ENCODE measurements at regions not wholly inside any gene's neighbourhood (a gene's known extent, or its start where the extent isn't known, plus 50 kb on each side); places are given as distances from the start of the nearest gene placed in this dataset.
"Not testable (repeated sequence)": the region's sequence is repeated elsewhere in the genome, so short reads cannot be mapped to it uniquely, and the experiment has no call there.

DNA sequence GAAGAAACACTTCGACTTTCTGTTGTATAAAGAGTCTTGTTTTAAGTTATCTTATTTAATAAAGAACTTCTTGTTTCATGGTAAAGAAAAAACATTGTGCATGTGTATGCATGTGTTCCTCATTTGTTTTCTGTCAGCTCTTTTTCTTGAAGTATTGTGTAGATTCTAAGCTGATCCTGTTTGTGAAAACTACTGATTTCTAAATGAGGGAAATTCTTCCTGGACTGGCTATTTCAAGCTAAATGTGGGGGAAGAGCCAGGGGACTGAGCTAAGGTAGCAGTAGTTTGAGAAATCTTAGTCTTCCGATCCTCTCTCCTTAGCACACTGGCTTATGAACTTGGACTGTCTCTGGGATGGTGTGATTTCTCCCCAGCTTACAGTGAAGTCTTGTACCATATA lies 56.4 kb upstream of the RBMS1 start:
- no peak for DNase-seq (ENCODE audit: low read depth)

DNA sequence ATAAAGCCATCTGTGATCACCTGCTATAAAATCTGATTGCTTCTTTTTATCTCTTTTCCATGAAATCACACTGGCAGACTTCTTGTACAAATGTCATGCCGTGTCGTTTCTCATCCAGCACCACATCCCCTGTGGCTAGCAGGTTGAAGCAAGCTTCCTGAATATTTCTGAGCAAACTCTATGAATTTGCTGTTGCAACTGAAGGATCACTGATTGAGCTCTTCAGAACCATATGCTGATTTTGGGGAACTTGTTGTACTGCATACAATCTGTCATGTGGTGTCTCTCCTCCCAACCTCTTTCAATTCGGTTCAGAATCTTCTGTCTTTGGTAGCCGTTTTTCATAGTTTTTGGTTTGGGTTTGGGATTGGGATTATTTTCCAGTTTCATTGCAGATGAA lies 57.7 kb upstream of the RBMS1 start:
- DNase-seq (ENCODE audit: low read depth): no peak

DNA sequence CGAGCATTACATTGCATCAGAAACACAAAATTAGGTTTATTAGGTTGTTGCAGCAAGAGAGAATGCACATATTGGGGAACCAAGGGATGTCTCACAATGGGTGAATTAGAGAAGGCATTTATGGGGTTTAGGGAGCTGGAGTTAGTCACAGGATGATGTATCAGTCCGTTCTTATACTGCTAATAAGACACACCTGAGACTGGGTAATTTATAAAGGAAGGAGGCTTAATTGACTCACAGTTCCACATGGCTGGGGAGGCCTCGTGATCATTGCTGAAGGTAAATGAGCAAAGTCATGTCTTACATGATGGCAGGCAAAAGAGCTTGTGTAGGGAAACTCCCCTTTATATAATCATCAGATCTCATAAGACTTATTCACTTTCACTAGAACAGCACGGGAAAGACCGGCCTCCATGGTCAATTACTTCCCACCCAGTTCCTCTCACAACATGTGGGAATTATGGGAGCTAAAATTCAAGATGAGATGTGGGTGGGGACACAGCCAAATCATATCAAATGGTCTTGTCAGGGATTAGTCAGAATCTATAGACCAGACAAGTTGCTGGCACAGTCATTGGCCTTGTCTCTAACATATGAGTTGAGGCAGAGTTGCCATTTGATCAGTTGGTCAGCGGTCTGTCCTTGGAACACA lies 61.9 kb upstream of the RBMS1 start:
- DNase-seq (ENCODE audit: low read depth): no peak

DNA sequence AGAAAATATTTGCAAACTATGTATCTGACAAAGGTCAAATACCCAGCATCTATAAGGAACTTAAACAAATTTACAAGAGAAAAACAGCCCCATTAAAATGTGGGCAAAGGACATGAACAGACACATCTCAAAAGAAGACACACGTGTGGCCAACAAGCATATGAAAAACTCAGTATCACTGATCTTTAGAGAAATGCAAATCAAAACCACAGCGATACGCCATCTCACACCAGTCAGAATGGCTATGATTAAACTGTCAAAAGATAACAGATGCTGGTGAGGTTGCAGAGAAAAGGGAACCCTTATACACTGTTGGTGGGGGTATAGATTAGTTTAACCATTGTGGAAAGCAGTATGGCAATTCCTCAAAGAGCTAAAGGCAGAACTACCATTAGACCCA lies 64.3 kb upstream of the RBMS1 start:
- DNase-seq (ENCODE audit: low read depth): no peak

DNA sequence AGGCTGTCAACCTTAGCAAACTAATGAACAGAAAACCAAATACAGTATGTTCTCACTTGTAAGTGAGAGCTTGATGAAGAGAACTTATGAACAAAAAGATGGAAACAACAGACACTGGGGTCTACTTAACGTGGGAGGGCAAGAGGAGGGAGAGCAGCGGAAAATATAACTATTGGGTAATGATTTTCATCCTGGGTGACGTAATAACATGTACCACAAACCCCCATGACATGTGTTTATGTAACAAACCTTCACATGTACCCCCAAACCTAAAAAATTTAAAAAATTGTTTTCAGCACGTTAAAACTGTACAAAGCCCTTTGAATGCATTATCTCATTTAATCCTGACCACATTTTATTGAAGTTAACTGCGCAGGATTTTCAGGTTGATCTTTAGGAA lies 64.9 kb upstream of the RBMS1 start:
- DNase-seq (ENCODE audit: low read depth): no peak

DNA sequence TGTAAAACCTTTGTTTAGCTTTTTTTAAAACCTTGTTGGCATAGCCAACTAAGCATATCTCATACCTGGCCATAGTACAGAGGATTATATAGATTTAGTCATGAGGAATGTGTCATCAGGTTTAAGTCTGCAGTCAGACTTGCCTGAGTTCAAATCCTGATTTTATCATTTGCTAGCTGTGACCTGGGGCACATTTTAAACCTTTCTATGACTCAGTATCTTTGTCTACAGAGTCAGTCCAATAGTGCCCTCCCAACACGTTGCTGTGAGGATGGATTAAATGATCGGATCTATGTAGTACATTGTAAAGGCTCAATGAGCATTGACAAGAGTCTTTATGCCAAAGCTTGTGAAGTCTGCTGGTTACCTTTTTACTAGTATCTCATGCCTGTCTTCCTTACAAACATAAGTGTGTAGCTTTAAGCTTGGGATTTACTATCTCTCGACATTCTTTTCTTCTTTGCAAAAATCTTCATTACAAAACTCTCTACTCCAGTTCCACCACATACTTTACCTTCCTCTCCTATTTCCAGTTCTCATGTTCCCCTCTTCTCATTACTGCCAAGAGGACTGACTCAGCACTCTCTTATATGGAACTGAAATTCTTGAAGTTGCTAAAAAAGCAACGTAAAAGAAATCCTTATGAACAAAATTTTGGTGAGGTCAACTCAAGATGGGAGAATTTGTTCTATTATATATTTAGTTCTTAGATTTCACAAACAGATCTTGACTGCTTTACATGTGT lies 68.1 kb upstream of the RBMS1 start:
- no peak for DNase-seq (ENCODE audit: low read depth)

DNA sequence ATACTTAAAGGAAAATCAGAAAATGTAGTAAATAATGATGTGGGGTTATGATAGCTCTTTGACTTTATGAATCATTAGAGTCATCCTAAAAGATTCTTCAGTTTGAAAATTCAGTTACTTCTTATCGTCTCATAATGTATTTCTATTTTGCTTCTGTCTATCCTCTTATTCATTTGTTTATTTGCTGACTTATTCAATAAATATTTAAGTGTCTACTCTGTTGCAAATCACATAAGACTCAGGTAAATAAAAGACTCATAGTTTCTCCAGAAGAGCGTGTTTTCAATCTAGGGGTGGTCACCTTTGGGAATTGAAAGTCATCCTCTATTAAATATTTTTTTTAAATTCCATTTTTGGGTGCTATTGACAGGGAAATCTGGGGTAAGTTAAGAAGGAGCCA lies 69.1 kb upstream of the RBMS1 start:
- no peak for DNase-seq (ENCODE audit: low read depth)

DNA sequence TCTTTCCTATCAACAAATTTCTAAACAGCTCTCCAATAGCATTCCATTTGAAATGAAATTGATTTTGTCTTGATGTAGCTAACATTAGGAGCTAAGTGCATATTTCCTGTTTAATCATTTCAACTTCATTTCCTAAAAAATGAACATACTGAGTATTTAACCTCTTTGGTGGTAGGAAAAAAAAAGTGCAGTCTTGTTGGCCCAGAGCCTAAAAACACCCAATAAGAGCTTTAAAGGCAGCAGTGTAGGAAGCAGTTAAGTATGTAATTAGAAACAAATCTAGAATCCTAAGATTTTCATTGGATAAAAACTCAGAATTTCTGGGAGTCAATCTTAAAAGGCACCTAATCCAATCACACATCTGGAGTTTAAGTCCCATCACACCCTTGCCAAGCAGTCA lies 71.0 kb upstream of the RBMS1 start:
- DNase-seq (ENCODE audit: low read depth): no peak

DNA sequence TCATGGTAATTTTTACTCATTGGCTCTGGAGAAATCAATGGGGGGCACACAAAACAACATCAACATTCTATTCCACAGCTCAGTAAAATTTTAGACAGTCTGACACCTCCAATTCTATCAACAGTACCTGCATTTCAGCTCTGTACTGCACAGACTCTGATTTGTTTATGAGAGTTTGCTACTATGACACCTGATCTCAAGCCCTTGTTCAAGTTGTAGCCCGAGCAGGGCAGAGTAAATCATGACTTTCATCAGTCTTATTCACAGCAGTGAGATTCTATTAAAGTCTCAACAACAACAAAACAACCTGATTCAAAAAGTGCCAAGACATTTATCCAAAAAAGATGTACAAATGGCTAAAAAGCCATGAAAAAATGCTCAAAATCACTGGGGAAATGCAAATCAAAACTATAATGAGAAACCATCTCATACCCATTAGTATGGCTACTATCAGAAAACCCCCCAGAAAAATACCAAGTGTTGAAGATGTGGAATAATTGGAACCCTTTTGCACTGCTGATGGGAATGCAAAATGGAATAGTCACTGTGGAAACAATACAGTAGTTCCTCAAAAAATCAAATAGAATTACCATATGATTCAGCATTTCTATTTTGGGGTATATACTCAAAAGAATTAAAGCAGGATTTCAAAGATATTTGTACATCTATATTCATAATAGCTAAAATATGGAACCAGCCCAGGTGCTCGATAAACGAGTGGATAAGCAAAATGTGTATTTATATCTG lies 71.7 kb upstream of the RBMS1 start:
- no peak for DNase-seq (ENCODE audit: low read depth)

DNA sequence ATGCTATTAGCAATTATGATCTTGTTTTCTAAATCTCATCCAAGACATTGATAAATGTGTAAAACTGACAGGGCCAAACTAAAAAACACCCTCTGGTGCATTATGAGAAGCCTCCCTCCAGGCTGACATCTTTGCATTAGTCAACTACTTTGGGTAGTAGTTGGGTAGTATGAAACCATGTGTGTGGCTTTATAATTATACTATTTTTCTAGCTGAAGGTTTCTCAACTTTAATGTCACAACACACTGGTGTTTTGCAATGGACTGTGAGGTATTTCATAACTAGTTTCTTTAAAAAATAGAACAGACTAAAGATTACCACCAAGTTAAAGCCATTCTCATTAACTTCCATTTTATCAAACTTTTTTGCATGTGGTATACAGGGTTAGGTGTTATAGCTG lies 73.1 kb upstream of the RBMS1 start:
- peak; percentile 56 for DNase-seq (ENCODE audit: low read depth)

DNA sequence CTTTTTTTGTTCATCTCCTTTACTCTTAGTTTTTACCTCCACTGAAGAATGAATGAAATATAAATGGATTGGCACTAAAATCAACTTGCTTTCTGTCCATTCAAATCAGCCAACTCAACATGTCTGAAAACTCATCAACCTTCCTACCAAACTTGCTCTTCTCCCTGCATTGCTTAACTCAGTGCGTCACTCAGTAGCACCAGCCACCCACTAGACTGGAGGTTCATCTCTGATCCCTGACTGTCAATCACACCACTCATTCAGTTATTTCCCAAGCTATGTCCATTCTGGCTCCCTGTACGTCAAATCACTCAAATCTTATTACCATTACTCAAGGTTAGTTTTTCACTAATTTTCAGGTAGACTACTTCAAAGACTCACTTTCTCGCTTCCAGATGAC lies 75.2 kb upstream of the RBMS1 start:
- DNase-seq (ENCODE audit: low read depth): no peak

DNA sequence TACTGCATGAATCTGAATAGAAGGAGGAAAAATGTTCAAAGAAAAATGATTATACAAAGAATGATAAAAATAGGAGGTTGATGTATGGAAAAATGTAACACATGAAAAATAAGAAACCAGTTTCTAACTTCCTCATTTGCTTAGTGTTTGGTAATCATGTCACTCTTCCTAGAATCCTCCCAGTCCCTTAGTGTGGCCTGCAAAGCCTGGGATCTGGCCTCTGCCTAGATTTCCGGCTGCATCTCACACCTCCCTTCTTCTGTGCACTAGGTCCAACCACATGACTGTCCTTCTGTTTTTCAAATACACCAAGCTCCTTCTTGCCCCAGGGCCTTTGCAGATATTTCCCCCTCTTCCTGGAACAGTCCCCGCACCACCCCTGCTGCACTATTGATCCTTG lies 76.8 kb upstream of the RBMS1 start:
- DNase-seq (ENCODE audit: low read depth): no peak

DNA sequence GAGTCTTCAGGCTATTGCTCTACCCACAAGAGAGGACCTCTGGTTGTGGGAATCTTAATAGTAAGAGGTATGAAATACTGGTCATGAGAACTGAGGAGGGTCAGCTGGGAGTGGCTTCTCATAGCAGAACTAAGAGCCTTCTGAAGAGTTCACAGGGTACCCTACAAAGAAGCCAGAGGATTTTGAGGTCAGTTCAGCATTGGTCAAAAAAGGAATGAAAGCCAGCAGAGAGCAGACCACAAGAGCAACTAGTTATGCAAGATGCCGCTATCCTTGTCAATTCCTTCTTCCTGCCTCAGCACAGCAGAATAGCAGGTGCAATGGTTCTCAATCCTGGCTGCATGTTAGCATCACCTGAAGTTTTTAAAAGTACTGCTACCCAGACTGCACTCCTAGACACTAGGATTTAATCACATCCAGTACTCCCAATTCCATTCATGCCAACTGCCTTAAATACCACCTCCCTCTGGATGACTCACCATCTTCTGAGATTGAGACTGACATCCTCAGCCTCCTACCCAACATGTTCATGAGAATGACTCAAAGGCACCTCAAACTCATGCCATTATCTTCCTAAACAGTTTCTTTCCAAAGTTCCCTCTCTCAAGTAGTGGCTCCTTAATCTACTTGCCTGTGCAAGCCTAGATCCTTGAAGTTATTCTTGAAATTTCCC lies 81.0 kb upstream of the RBMS1 start:
- peak; percentile 71 for DNase-seq (ENCODE audit: low read depth)

DNA sequence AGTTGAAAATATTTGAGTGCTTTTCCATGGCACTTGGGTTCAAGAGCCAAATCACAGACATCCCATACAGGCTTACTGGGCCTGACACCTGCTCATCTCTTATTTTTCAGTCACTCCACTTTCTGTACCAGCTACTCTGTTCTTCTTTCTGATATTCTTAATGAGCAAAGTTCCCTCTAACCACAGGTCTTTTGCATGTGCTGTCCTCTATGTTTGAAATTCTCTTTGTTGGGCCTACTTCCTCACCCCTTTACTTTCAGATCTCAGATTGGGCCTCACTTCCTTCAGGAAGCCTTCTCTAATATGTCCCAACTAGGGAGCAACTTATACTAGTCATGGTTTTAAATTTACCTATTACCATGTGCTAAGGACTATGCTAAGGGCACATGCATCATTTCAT lies 81.8 kb upstream of the RBMS1 start:
- no peak for DNase-seq (ENCODE audit: low read depth)

DNA sequence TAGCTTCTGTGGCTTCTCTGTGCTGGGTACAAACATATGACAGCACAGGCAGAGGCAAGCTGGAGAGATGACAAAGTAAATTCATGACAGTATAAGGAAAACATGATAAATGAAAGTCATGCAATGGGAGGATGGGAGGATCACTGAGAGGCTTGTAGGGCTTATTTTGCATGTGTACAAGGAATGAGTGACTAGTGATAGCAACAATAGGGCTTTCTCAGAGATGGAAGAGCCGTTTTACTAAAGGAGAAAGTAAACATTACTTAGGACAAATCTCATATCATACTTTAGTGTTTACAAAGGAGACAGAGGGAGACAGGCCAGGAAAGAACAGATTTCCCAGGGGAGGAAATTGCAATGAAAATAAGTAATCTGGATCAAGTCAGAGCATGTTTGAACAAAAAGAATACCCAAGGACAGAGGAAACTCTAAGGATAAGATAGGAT lies 82.5 kb upstream of the RBMS1 start:
- DNase-seq (ENCODE audit: low read depth): no peak

DNA sequence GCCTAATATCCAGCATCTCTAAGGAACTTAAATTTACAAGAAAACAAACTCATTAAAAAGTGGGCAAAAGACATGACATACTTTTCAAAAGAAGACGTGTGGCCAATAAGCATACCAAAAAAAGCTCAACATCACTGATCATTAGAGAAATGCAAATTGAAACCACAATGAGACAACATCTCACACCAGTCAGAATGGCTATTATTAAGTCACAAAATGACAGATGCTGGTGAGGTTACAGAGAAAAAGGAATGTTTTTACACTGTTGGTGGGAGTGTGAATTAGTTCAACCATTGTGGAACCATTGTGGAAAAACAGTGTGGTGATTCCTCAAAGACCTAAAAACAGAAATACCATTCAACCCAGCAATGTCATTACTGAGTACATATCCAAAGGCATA lies 83.5 kb upstream of the RBMS1 start:
- not testable (repeated sequence) for DNase-seq (ENCODE audit: low read depth)

DNA sequence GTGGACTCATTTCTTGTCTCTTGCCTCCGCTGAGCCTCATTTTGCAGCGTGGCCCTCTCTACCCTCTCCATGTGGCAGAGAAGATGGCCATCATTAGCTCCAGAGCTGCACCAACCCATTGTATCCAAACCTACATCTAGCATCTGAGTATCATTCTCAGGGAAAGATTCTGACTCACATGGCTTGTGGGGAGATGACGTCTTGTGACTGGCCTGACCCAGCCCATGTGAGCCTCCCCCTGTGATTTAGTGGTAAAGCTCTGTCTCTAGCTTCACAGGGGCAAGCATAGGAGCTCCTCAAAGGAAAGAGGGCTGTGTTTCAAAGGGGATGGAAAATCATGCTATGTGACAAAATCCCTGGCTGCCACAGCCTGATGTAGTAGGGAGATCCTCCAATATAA lies 87.4 kb upstream of the RBMS1 start:
- DNase-seq (ENCODE audit: low read depth): no peak

DNA sequence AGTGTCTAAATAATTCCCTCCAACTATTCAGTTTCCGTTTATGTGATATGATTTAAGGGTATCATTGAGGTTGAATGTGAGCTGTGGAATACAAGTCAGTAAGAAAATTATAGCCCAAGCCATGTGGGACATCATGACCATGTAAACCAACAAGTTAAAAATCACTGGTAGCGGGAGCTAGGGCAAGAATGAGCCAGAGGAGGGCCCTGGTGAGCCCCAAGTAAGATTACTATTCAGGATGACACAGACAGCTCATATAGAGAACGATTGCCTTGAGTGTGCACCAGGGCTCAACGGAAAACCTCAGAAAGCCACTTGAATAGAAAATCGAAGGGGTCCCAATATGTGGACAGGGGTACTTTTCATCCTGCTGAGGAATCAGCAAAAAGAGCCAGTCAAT lies 87.8 kb upstream of the RBMS1 start:
- DNase-seq (ENCODE audit: low read depth): no peak

DNA sequence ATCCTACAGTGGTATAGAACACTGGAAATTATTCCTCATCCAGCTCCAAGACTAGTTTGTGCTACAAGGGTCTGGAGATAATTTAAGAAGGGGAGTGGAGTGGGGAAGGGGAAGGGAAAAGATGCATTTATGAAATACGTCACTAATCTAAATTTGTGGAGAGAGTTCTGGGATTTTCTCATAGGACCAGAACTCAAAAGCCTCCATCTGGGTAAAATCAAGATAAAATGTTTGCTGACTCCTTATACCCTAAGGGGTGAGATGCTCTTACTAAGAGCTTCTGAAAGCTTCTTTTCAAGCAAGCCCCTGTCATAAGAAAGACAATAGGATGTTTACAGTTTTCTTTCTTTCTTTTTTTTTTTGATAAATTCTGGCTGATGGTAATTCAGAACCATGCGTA lies 88.5 kb upstream of the RBMS1 start:
- DNase-seq (ENCODE audit: low read depth): no peak

DNA sequence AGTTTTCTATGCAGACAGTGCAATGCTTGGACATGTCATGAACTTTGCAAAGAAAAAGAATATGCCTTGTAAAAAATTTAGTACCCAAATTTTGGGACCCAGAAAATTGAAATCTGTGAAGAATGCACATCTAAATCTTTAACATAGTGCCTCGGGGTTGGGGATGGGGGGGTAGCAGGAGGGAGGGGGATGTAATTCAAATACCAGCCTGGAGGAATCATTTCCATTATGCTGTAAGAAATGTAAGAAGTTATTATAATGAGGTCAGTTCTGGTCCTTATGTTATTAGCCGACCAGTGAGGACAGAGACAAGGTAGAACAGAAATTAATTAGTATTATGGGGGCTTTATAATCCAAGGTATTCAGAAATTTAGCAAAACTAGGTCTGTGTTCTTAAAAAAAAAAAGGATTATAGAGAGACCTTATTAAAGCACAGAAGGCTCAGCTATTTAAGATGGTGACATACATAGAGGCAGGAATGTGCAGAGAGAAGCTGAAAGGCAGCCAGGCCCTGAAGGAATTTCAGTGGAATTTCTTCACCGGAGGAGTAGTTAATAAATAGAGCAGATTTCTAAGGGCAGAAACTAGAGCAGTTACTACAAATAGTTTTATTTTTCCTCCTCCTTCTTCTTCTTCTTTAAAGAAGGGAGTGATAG lies 89.0 kb upstream of the RBMS1 start:
- peak; percentile 63 for DNase-seq (ENCODE audit: low read depth)

DNA sequence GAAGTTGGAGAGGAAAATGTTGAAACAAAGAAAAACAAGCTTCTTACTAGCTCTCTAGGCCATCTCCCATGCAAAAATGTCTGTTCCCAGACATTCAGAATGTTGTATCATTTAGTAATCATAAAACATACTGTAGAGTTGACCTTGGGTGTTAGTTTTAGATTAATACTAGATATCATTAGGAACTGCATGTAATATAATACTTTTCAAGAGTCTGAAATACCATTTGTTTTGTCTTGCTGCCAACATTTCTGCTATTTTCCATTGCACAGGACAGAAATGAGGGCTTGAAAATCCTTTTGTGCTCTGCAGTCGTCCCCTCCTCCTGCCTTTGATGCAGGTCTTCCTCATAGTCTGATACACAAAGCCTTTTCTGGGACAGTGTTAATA lies 89.5 kb upstream of the RBMS1 start:
- no peak for DNase-seq (ENCODE audit: low read depth)

DNA sequence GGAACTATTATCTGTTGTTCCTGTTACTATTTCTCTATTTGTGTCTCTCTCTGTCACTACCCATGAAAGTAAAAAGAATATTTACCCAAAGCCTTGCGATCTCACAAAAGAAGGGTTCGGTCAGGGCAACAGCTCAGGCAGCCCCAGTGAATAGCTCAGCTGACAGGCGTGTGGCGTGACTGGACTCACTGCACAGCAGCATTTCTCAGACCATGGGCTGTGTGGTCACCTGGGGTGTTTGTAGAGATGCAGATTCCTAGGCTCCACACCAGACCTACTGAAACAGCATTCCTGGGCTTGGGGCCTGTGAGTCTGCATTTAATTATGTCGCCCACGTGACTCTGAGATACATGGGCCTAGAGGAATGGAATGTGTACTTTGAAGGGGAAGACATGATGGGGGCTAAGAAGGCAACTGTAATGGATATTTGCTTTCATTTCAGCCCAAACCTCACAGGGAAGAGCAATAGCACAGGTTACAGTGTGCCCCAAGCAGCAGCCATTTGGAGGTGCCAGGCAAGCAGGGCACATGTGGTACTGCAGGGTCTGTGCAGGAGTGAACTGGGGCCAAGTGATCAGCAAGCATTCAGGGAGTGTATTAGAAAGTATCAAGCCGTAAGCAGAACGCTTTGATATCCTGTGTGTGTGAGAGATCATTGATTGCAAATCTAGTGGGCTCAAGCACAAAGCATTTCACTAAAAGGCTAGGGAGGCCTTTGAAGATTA lies 90.4 kb upstream of the RBMS1 start:
- DNase-seq (ENCODE audit: low read depth): no peak
